HEK293 (cell line): ENCODE measurements at regions not wholly inside any gene's neighbourhood (a gene's known extent, or its start where the extent isn't known, plus 50 kb on each side); places are given as distances from the start of the nearest gene placed in this dataset.

Experiments
- CTCF ChIA-PET: fragments of 350-600 bp; formaldehyde crosslinking; extraction: SDS; loops from one replicate; lab custom pipeline; 2021; ENCODE audit warnings: antibody characterized with exemption; lab: Yijun Ruan, JAX
- POLR2A ChIA-PET: fragments of 300-600 bp; formaldehyde crosslinking; extraction: SDS; loops from one replicate; lab custom pipeline; 2020; ENCODE audit warnings: antibody characterized with exemption, inconsistent platforms; lab: Yijun Ruan, JAX
- H3K27ac ChIP-seq: fragments of 200-500 bp; sonication (Bioruptor generic); 2 replicates; pipeline ENCODE4 v1.5.1; 2014; ENCODE audit warnings: low read depth, low read length, control low read depth, inconsistent platforms; ENCODE audit errors: extremely low read depth
- H3K36me3 ChIP-seq, 2 experiments: fragments of 200-500 bp in 1 of 2; sonication (Bioruptor generic) in 1 of 2; 1 replicate in 1 of 2; 2 replicates in 1 of 2; pipeline ENCODE4 v1.5.1; 2014 to 2017; ENCODE audit warnings: inconsistent platforms in 2 of 2, low read length in 2 of 2; ENCODE audit not compliant: control insufficient read depth in 2 of 2, insufficient read depth in 1 of 2
- H3K4me1 ChIP-seq: fragments of 200-500 bp; sonication (Bioruptor generic); 2 replicates; pipeline ENCODE4 v1.5.1; 2014; ENCODE audit warnings: mild to moderate bottlenecking, low read length, inconsistent platforms; ENCODE audit not compliant: control insufficient read depth, insufficient read depth
- H3K4me3 ChIP-seq: 2 replicates; pipeline ENCODE4 v1.5.1; 2011; ENCODE audit warnings: low read depth, mild to moderate bottlenecking, control low read depth, low read length, moderate library complexity
- H3K9me3 ChIP-seq: fragments of 200-500 bp; sonication (Bioruptor generic); 2 replicates; pipeline ENCODE4 v1.5.1; 2014; ENCODE audit warnings: low read depth, low read length, inconsistent platforms; ENCODE audit not compliant: control insufficient read depth, insufficient read depth
- FEZF1 ChIP-seq: fragments of 450-650 bp; formaldehyde crosslinking; IDR thresholded peaks from 2 replicates; pipeline ENCODE4 v1.5.1; 2016; ENCODE audit warnings: missing biosample characterization, missing genetic modification characterization
- GFI1B ChIP-seq: fragments of 450-650 bp; formaldehyde crosslinking; IDR thresholded peaks from 2 replicates; pipeline ENCODE4 v1.5.1; 2016; ENCODE audit warnings: missing biosample characterization, missing genetic modification characterization
- GLIS1 ChIP-seq: fragments of 450-650 bp; formaldehyde crosslinking; IDR thresholded peaks from 2 replicates; pipeline ENCODE4 v1.5.1; 2016; ENCODE audit warnings: missing biosample characterization, missing genetic modification characterization
- RBAK ChIP-seq: fragments of 450-650 bp; formaldehyde crosslinking; IDR thresholded peaks from 2 replicates; pipeline ENCODE4 v1.5.1; 2016; ENCODE audit warnings: missing biosample characterization, missing genetic modification characterization
- ZBTB17 ChIP-seq: fragments of 450-650 bp; formaldehyde crosslinking; IDR thresholded peaks from 2 replicates; pipeline ENCODE4 v1.5.1; 2016; ENCODE audit warnings: missing biosample characterization, missing genetic modification characterization
- ZFHX2 ChIP-seq: fragments of 450-650 bp; formaldehyde crosslinking; conservative IDR thresholded peaks from 2 replicates; pipeline ENCODE4 v1.5.1; 2016; ENCODE audit warnings: missing biosample characterization, missing genetic modification characterization
- ZNF10 ChIP-seq: fragments of 450-650 bp; formaldehyde crosslinking; IDR thresholded peaks from 2 replicates; pipeline ENCODE4 v1.5.1; 2017; ENCODE audit warnings: missing biosample characterization, missing genetic modification characterization
- ZNF23 ChIP-seq: fragments of 450-650 bp; formaldehyde crosslinking; IDR thresholded peaks from 2 replicates; pipeline ENCODE4 v1.5.1; 2016; ENCODE audit warnings: missing biosample characterization, missing genetic modification characterization, borderline replicate concordance
- ZNF350 ChIP-seq: fragments of 450-650 bp; formaldehyde crosslinking; IDR thresholded peaks from 2 replicates; pipeline ENCODE4 v1.5.0; 2017; ENCODE audit warnings: missing biosample characterization, mild to moderate bottlenecking, missing genetic modification characterization
- ZNF561 ChIP-seq: fragments of 450-650 bp; IDR thresholded peaks from 2 replicates; pipeline ENCODE4 v1.5.1; 2018; ENCODE audit warnings: missing biosample characterization, missing genetic modification characterization, borderline replicate concordance
- ZNF600 ChIP-seq: fragments of 450-650 bp; formaldehyde crosslinking; IDR thresholded peaks from 2 replicates; pipeline ENCODE4 v1.5.1; 2016; ENCODE audit warnings: missing biosample characterization, missing genetic modification characterization
- ZNF664 ChIP-seq: fragments of 450-650 bp; formaldehyde crosslinking; IDR thresholded peaks from 2 replicates; pipeline ENCODE4 v1.5.1; 2016; ENCODE audit warnings: missing biosample characterization, missing genetic modification characterization
- ZSCAN16 ChIP-seq: fragments of 450-650 bp; formaldehyde crosslinking; IDR thresholded peaks from 2 replicates; pipeline ENCODE4 v1.5.1; 2016; ENCODE audit warnings: missing biosample characterization, missing genetic modification characterization
- TF ChIP-seq, protein P1 (sequence below): fragments of 450-650 bp; formaldehyde crosslinking; IDR thresholded peaks from 2 replicates; pipeline ENCODE4 v1.5.1; 2016; ENCODE audit warnings: missing biosample characterization, missing genetic modification characterization
- TF ChIP-seq, protein P2 (sequence below): fragments of 450-650 bp; formaldehyde crosslinking; IDR thresholded peaks from 2 replicates; pipeline ENCODE4 v1.5.1; 2016; ENCODE audit warnings: missing biosample characterization, missing genetic modification characterization, borderline replicate concordance
- TF ChIP-seq, protein P3 (sequence below): fragments of 450-650 bp; formaldehyde crosslinking; IDR thresholded peaks from 2 replicates; pipeline ENCODE4 v1.5.1; 2016; ENCODE audit warnings: missing biosample characterization, missing genetic modification characterization

DNA sequence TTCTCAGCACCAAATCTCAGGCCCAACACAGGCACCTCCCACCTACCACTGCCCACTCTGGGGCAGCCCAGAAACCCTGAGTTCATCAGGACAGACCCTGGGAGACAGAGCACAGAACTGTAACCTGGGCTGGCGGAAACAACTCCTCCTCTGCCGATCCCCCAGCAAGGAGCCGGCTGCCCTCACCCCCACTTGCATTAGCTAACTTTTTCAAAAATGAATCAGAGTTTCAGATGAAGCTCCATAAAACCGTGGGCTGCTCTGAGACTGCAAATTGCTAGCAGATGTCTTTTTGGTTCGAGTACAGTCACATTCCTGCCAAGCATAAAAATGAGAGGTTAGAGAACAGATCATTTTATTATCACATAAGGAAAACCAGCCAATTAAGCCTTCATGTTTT is 93.4 kb upstream of the PARD3 start:
- Histone ChIP-seq H3K9me3 (no peaks in the 10 kb centered on the region), H3K4me1 (peaks cover 3% of the 10 kb centered on the region), H3K36me3 (no peaks in the 10 kb centered on the region), H3K27ac (no peak overlapping the region), H3K4me3 (no peak overlapping the region)
- ChIA-PET POLR2A (no interaction called here), CTCF (interaction anchor here (0.6 kb wide), 1 partner anchor 244 kb away, joined by 5 read pairs; no protein-coding TSS in a partner anchor)
- peak; percentile 71 for TF ChIP-seq ZBTB17
- peak; percentile 85 for TF ChIP-seq GLIS1 (tag by site-specific recombination)
- TF ChIP-seq ZNF664 (tag by site-specific recombination) = 0 out of 2 replicates have a peak, but pooled peaks have one; percentile 31
- TF ChIP-seq ZFHX2 (tag by site-specific recombination) = peak; percentile 40; the same call in 1 of the 2 replicates
- TF ChIP-seq, protein P1, sequence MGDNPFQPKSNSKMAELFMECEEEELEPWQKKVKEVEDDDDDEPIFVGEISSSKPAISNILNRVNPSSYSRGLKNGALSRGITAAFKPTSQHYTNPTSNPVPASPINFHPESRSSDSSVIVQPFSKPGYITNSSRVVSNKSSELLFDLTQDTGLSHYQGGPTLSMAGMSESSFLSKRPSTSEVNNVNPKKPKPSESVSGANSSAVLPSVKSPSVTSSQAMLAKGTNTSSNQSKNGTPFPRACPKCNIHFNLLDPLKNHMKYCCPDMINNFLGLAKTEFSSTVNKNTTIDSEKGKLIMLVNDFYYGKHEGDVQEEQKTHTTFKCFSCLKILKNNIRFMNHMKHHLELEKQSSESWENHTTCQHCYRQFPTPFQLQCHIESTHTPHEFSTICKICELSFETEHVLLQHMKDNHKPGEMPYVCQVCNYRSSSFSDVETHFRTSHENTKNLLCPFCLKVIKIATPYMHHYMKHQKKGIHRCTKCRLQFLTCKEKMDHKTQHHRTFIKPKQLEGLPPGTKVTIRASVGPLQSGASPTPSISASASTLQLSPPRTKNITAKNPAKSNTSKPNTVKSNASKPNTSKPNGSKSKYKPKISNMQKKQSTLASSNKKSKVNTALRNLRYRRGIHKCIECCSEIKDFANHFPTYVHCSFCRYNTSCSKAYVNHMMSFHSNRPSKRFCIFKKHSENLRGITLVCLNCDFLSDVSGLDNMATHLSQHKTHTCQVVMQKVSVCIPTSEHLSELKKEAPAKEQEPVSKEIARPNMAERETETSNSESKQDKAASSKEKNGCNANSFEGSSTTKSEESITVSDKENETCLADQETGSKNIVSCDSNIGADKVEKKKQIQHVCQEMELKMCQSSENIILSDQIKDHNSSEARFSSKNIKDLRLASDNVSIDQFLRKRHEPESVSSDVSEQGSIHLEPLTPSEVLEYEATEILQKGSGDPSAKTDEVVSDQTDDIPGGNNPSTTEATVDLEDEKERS (tag by site-specific recombination) = no peak
- TF ChIP-seq, protein P2, sequence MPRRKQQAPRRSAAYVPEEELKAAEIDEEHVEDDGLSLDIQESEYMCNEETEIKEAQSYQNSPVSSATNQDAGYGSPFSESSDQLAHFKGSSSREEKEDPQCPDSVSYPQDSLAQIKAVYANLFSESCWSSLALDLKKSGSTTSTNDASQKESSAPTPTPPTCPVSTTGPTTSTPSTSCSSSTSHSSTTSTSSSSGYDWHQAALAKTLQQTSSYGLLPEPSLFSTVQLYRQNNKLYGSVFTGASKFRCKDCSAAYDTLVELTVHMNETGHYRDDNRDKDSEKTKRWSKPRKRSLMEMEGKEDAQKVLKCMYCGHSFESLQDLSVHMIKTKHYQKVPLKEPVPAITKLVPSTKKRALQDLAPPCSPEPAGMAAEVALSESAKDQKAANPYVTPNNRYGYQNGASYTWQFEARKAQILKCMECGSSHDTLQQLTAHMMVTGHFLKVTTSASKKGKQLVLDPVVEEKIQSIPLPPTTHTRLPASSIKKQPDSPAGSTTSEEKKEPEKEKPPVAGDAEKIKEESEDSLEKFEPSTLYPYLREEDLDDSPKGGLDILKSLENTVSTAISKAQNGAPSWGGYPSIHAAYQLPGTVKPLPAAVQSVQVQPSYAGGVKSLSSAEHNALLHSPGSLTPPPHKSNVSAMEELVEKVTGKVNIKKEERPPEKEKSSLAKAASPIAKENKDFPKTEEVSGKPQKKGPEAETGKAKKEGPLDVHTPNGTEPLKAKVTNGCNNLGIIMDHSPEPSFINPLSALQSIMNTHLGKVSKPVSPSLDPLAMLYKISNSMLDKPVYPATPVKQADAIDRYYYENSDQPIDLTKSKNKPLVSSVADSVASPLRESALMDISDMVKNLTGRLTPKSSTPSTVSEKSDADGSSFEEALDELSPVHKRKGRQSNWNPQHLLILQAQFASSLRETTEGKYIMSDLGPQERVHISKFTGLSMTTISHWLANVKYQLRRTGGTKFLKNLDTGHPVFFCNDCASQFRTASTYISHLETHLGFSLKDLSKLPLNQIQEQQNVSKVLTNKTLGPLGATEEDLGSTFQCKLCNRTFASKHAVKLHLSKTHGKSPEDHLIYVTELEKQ = no peak
- TF ChIP-seq ZNF350 (tag by site-specific recombination) = no peak

DNA sequence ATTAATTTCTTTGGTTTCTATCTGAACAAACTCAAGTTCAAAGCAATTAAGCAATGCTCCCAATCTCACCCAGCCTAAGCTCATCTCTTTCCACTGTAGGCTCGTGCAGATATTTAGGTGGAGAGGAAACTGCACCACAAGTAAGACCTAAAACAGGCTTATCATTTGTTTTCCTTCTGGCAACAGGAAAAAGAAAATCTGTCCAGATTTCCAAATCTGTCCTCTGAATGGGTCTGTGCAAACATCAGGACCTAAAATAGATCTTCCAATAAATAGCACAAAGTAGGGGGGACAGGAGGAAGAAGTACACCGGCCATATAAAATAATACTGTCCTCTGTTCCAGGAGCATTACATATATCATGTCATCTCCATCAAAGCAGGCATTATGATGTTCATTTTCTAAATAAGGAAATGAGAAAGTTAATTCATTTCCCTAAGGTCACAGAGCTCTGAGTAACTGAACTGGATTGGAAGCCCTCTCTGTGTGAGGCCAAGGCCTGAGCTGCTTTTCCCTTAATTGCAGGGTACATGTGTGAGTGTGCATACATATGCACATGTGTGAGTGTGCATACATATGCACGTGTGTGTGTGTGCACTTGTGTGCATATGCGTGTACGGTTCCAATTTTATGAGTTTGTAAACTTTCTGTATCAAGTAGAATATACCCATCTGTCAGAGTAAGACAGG is 92.8 kb upstream of the PARD3 start:
- no peaks in the 10 kb centered on the region for H3K9me3 ChIP-seq
- TF ChIP-seq GFI1B (tag by site-specific recombination) (peak; percentile 93), ZNF23 (tag by site-specific recombination) (no peak)
- TF ChIP-seq, protein P3, sequence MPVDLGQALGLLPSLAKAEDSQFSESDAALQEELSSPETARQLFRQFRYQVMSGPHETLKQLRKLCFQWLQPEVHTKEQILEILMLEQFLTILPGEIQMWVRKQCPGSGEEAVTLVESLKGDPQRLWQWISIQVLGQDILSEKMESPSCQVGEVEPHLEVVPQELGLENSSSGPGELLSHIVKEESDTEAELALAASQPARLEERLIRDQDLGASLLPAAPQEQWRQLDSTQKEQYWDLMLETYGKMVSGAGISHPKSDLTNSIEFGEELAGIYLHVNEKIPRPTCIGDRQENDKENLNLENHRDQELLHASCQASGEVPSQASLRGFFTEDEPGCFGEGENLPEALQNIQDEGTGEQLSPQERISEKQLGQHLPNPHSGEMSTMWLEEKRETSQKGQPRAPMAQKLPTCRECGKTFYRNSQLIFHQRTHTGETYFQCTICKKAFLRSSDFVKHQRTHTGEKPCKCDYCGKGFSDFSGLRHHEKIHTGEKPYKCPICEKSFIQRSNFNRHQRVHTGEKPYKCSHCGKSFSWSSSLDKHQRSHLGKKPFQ (tag by site-specific recombination) = peak; percentile 80
- TF ChIP-seq, all 188 proteins: peak for 2
- POLR2A ChIA-PET = no interaction called here
- Histone ChIP-seq H3K36me3 (no peaks in the 10 kb centered on the region), H3K4me1 (peaks cover 3% of the 10 kb centered on the region), H3K4me3 (no peak overlapping the region), H3K27ac (no peak overlapping the region)
- CTCF ChIA-PET = interaction anchor here (0.6 kb wide), 1 partner anchor 244 kb away, joined by 5 read pairs; no protein-coding TSS in a partner anchor

DNA sequence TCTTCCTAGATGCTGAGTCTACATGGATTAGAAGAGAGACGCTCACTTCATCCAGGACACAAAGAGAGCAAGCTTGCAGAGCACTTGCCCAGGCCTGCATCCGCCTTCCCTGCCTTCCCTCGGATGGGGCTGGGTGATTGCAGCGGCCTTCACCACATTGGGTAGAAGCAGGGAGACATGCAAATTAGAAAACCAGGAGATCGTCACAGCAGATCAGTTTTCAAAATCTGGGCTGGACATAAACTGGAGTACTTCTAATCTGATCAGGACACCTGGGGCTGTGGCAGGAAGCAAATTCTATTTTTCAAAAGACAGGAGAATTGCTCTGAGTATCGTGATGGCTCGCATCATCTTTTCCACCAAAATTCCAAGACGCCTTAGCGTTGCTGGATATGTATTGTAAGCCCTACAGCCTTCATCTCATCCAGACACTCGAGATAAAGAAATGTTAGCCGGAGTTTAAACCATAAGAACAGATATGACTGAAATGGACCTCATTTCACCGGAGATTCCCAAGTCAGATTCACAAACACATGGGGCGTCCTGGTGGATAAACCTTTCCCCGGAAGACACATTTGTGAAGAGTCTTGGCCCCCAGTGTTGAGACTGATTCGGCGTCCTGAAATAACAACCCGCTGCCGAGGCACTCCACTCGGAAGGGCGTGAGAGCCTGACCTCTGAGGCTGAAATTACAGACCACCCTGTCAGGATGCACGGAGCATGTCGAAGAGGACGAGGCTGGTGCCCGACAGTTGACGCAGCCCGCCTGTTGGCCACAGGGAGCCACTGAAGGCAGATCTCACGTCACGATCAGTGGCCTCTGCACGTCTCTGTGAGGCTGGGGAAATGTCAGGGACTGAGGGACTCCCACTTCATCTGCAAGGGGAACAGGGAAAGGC is 91.2 kb upstream of the PARD3 start:
- peaks cover 3% of the 10 kb centered on the region for H3K4me1 ChIP-seq
- H3K9me3 ChIP-seq = no peaks in the 10 kb centered on the region
- H3K4me3 ChIP-seq = no peak overlapping the region
- ChIA-PET POLR2A (no interaction called here), CTCF (no interaction called here)
- H3K27ac ChIP-seq = no peak overlapping the region
- no peaks in the 10 kb centered on the region for H3K36me3 ChIP-seq
- TF ChIP-seq ZNF10 (tag by site-specific recombination) = peak; percentile 66
- peak; percentile 78 for TF ChIP-seq ZNF600
- TF ChIP-seq ZBTB17 = peak; percentile 98
- peak; percentile 11; the same call in 1 of the 2 replicates for TF ChIP-seq GLIS1 (tag by site-specific recombination)
- TF ChIP-seq RBAK = no peak
- TF ChIP-seq FEZF1 = peak; percentile 64
- TF ChIP-seq ZSCAN16 = peak; percentile 94
- TF ChIP-seq ZNF561 = no peak
